ENCODE measurements at regions not wholly inside any gene's neighbourhood (a gene's known extent, or its start where the extent isn't known, plus 50 kb on each side); places are given as distances from the start of the nearest gene placed in this dataset.
"Not testable (repeated sequence)": the region's sequence is repeated elsewhere in the genome, so short reads cannot be mapped to it uniquely, and the experiment has no call there.

DNA sequence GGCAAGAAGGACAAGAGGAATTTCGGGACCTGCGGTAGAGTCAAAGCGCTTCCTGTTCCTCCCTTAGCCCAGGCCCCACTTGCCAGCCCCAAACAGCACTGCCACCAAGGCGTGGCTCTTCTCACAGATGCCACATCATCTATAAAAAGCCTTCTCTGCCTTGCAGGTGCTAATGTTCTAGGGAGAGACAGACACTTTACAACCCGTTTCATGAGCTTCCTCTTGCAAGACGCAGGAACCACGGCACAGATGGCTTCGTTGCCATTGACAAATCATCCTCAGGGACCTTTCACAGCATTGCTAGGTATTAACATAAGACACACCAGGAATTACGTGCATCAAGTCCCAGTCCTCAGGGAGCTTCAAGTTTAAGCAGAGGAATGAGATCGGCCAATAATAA lies 180.9 kb downstream of the JCAD start:
- DNase-seq = no peak

DNA sequence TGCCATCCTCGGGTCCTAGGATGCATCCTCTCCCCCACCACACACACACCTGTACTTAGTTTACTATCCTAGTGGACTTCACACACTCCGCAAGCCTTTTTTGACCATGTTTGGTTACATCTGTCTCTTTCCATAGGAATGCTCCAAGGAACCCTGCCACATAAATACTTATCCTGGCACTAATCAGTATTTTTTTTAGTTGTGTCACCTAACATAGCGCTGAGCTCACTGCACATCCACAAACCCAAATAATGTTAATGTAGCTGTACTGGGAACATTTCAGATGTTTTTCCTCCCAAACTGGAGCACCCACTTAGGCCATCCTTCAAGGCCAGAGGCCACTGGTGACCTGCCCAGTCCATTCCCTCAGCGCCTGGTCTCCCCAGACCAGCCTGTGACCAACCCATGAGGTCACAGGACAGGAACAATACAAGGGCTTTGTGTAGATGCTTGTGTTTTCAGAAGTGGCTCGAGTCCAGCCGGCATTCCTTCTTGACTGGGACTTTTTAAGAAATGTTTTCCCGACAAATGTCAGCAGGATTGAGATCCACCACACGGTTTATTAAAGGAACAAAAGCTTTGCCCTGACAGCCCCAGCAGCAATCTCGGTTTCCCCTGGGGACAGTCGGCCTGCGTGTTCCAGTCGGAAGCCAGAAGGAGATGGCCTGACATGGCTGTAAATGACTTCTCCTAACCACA lies 181.4 kb downstream of the JCAD start:
- no peak for DNase-seq

DNA sequence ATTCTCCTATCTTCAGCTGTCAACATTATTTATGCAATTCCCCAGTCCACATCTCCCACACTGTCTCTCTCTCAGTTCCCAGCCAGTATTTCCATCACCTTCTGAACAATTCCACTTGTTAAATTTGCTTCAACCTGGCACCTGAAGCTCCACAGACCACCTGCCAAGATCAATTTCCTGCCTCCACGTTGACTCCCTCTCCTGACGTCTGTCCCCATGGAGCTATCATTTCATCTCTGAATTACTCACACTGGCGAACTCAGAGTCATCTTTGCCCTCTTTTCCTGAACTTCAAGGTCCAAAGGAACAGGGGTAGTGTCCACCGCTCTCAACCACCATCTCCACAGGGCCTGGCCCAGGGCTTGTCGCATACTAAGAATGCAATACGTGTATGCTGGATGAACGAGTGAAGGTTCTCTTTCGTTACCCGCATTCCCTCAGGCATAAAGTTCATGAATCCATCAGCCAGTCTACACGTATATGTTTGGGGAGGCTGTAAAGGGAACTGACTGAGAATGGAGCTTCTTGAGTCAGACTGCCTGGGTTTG lies 183.3 kb downstream of the JCAD start:
- DNase-seq = no peak

DNA sequence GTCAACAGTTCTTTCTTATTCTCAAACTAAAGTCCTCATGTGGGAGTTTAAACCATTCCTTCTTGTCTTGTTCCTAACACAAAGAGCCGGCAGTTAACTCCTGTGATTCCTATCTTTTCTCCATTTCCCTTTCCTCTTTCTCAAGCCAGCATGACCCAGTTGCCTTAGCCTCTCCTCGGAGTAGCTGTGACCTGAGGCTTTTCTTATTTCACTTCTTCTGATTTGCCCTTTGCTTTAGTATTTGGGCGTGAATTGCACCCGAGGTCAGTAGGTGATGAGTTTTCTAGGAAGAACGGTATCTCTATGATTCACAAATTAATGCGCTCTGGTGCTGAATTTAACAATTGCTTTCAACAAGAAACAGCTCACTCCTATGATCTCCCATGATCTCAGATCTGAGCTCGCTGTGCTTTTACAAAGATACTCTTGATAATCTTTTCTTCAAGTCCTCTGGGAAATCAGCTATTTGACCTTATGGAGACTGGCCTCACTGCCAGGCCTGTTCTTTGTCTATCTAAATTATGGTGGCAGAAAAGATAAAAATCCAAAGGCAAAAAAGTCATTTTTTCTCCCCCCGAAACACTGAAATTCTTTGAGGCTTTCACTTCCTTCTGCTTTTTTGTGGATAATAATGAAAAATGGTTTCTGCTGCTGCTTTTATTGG lies 184.6 kb downstream of the JCAD start:
- no peak for DNase-seq

DNA sequence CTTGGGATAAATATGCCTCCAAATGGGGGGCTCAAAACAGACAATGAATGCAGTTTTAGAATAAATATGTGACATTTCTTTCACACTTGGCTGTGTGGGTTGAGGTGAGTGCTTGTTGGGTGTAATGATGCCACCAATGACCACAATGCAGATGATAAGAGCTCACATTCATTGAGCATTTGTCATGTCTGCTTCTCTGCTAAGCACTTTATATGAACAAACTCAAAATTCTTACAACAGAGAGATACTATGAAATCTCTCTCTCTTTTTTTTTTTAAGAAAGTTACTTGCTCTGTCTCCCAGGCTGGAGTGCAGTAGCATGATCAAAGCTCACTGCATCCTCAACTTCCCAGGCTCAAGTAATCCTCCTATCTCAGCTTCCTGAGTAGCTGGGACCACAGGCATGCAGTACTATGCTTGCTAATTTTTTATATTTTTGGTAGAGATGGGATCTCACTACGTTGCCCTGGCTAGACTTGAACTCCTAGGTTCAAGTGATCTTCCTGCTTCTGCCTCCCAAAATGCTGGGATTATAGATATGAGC lies 185.4 kb downstream of the JCAD start:
- DNase-seq = no peak

DNA sequence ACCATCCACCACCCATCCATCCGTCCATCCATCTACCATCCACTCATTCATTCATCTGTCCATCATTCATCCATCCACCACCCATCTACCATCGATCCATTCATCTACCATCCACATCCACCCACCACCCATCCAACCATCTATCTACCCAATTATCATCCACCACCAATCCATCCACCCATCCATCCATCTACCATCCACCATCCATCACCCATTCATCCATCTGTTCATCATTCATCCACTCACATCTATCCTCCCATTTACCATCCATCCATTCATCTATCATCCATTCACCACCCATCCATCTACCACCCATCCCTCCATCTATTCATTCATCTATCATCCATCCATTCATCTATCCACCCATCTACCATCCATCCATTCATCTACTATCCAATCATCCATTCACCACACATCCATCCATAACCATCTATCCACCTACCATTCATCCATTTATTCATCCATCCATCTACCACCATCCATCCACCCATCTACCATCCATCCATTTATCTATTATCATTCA lies 188.8 kb downstream of the JCAD start:
- no peak for DNase-seq

DNA sequence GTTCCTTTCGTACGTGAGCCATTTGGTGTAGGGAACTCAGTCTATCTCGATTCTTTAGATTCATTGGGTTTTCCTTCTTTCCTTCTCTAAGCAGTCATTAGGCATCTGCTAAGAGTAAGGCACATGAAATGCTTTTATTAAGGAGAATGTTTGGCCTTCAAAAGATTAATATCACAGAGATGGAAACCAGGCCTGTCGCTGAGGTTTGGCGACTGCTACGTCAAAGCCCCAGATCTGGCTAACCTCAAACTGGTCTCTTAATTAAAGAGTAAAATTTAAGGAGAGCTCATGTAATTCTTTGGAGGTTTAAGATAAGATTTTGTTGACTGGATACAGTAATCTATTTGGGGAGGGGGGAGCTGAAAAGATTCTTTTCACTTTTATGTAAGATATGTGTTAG lies 189.8 kb downstream of the JCAD start:
- DNase-seq = no peak

DNA sequence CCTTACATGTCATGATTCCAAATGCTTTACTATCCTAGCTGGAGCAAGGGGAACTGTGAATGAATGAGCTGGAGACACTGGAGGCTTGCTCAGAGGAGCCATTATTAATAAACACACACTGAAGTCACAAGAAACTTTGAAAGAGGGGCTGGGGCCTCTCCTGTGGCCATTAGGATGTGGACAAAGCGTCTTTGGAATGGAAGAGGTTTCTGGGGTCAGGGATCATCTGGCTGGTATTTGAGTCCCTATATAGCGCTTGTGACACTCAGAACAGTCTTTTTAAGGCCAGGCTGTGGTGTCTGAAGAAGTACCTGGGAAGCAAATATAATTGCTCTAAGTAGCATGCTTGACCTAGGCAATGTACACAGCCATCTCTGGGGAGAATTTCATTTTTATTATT lies 193.0 kb downstream of the JCAD start:
- DNase-seq = no peak

DNA sequence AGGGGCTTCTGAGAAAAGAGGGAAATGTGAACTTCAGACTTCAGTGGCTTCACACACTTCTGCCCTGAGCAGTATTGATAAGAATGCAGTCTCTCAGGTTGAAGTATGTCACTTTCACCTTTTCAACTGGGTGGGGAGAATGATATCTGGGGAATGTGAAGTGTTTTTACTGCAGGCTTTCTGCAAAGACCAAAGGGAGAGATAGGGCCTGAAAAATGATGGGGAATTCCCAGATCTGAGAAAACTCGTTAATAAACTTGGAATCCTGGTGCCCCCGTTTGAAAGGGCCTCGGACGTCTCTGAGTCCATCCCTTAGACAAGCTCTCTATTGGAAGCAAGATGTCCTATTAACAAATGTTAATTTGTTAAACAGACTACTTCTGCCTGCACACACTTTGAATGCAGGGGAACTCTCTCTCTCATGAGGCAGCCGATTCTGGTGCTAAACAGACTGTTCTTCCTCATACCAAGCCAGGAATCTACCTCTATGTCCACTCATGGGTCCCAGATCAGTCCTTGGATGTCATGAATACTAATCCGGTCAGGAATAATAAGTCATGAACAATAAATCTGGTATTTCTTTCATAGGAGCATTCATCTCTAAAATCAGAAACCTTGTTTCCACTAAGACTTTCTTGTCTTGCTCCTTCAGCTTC lies 193.6 kb downstream of the JCAD start:
- DNase-seq = no peak

DNA sequence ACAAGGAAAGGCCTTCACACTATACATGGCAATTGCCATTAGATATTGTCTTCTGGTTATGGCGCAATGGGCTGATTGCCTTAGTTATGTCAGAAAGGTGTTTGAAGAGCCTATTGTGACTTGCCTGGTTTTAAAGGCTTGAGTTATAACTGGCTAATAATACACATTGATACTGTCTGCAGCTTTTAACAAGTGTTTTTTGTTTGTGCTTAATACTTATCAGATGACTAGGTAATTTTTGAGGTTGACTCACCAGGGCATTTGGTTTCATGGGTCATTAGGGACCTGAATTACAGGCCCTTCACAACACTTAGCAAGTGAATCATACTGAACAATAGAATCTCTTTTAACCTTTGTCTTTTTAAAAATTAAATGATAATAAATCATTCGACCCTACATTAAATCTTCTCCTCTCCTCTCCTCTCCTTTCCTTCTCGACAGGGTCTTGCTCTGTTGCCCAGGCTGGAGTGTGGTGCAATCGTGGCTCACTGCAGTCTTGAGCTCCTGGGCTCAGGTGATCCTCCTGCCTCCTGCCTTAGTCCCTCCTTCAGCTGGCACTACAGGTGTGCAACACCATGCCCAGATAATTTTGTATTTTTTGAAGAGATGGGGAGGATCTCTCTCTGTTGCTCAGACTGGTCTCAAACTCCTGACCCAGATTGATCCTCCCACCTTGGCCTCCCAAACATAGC lies 196.3 kb downstream of the JCAD start:
- no peak for DNase-seq

DNA sequence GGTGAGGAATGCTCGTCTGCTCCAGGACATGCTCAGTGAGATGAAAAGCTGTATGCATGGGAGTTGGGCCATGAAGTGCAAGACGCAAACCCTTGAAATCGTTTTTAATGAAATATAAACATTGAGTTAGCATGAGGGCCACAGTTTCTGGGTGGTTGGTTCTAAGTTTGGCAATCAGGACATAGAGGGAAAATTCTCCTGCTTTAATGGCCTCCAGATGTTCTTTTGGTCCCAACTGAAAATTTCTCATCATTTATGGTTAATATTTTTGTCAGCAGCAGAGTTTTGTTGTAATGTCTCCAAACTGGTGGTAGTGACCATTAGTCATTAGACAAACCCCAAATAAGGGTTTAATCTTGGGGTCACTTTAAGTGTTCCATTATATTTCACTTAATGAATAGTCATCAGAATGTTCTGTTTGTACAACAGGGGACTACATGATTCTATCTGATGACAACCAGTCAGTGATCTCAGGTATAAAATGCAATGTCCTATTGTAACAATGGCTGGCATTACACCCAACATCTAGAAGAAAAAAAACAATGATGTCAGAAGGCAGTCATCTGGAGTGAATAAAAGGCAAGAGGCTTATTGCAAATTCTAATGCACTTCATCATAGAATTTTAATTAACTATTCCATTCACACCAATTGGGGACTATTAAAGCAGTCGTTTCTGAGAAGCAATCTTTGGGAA lies 197.4 kb downstream of the JCAD start:
- DNase-seq = no peak

DNA sequence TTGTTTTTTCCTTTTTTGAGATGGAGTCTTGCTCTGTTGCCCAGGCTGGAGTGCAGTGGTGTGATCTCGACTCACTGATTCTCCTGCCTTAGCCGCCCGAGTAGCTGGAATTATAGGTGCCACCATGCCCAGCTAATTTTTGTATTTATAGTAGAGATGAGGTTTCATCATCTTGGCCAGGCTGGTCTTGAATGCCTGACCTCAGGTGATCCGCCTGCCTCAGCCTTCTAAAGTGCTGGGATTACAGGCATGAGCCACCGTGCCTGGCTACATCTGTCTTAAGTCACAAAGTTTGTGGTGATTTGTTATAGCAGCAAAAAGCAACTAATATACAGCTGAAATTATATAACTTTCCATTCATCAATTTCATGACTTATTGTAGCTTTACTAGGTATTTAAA lies 198.2 kb downstream of the JCAD start:
- not testable (repeated sequence) for DNase-seq

DNA sequence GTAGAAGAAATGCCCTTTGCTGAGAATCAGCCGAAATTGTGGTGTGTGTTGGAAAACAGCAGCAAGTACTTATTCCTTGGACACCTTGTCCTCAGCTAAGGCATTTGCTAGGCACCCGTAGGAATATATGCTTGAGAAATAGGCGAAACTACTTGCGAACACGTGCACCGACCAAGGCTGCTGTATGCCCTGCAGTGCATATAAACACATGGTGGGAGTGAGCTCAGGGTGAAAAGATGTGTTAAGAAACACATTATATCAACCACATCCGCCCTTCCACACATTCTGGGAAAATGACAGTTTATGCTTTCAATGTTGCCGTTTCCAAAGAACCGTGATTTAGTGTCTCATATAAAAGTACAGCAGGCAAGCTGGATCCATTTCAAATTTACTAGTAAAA lies 199.2 kb downstream of the JCAD start:
- no peak for DNase-seq

DNA sequence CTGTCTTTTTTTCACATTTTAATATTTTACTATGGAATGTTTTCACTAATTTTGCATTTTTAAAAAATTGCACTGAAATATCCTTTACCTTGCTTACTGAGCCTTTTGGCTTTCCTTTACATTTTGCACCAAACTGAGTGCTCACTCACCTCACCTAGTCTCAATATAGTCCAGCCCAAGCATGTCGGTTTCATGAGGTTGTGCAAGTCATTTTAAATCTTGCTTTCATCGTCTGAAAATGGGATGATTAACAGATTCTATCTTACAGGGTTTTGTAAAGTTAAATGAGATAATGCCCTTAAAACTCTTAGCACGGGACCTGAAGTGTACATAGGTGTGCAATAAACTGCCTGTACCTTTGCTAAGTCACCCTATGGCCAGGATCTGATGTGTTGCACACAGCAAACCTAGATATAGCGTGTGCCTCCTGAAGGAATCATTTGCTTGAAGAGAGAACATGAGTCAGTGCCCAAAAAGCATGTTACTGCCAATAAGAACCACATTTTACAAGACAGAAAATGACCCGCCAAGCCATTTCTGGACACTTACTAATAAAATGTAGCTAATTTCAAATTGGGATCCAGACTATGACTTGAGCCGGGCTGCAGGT lies 199.8 kb downstream of the JCAD start:
- no peak for DNase-seq

DNA sequence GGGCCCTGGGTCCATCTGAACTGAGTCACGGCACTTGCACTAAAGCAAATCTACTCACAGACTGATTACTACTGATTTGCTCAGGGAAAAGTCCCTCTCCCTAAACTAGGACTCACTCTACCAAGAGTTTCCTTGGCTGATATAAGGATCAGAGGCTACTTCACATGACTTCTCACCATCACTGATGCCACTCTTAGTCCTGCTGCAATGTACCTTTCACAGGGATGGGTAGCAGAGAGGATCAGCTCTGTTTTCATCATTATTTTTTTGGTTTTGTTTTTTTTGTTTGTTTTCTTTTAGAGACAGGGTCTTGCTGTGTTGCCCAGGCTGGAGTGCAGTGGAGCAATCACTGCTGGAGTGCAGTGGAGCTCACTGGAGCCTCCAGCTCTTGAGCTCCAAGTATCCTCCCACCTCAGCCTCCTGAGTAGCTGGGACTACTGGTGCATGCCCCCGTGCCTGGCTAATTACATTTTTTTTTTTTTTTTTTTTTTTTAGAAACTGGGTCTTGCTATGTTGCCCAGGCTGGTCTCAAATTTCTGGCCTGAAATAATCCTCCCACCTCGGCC lies 200.6 kb downstream of the JCAD start:
- no peak for DNase-seq

DNA sequence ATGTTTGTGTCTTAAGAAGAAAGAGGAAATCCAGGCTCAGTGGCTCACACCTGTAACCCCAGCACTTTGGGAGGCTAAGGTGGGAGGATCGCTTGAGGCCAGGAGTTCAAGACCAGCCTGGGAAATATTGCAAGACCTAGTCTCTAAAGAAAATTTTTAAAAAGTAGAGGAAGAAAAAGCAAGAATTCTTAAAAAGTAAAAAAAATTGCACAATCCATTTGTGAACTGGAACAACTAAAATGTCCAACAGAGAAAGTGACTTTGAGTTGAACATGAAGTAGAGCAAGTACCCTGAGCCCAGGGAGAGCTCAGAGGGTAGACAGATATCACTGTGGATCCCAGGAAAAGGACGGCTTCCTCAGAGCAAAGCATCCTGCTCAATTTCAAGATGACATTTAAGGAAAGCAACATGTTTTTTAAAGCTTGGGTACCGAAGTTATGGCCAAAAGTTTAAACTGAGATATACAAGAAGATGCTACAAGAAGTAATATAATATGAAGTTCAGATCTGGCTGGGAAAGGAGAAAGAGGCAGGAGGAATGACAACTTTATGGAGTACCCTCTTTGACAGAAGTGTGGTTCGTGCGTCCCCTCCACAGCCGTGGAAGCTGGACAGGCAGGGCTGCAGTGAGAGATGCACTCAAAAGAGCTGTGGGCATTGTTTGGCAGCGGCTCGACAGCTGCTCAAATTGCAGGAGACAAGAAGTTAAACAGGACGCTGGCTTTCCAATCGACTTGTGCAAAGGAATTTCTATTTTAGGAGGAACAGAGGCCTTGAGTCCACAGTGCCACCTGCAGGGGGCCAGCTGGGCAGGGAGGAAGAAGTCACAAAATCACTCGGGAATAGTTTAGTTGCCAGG lies 201.3 kb downstream of the JCAD start:
- DNase-seq = no peak

DNA sequence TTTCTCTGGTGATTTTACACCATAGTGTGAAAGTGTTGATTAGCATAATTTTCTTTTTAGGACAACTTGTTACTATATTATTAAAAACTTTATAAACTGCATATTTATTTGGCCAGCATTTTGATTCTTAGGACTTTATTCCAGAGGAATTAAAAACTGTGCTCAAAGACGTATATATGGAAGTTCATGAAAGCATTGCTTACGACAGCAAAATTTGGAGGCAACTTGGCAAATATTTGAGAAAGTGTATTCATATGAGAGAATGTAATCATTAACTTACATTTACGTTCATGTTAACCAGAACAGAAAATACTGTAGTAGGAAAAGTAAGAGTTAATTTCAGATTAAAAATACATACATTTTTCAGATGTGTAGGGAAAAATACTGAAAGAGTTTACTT lies 203.1 kb downstream of the JCAD start:
- no peak for DNase-seq

DNA sequence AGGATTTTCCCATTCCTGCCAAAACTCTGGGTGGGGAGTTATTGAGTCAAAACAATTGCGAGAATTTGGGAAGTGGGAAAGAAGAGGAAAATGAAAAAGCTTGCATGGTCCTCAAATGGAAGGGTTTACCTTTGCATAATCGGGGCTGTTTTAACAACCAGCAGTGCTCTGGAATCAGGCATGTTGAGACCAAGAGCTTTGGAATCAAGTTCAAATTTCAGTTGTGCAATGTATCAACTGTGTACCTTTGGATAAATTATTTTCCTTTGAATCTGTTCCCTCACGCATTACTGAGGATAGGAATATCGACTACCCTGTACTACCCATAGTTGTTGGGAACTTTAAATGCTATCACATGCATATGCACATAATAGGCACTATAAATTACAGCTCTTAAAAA lies 205.5 kb downstream of the JCAD start:
- DNase-seq = no peak

DNA sequence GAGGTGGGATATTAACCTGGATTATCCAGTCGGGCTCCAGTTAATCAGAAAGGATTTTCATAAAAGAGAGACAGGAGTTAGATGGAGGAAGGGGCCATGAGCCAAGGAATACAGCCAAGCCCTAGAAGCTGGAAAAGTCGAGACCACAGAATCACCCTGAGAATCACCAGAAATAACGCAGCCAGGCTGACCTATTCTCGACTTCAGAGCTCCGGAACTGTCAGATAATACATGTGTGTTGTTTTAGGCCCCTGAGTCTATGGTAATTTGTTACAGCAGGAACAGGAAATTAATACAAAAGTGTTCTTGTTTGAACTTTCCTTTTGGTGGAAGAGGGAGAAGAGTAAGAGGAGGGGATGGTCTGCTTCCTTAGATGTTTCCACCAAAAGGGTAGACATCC lies 208.1 kb downstream of the JCAD start:
- no peak for DNase-seq

DNA sequence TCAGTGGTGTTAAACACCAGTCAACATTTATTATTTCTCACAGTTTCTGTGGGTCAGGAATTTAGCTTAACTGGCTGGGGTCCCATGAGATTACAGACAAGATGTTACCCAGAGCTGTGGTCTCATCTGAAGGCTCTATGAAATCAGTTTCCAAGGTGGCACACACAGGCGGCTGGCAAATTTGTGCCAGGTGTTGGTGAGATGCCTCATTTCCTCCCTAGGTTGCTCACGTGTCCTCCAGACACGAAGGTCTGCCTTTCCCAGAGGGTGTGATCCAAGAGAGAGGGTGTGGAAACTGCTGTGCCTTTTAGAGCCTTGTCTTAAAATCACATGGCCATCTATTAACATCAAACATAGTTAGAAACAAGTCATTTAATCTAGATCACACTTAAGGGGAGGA lies 209.0 kb downstream of the JCAD start:
- no peak for DNase-seq

DNA sequence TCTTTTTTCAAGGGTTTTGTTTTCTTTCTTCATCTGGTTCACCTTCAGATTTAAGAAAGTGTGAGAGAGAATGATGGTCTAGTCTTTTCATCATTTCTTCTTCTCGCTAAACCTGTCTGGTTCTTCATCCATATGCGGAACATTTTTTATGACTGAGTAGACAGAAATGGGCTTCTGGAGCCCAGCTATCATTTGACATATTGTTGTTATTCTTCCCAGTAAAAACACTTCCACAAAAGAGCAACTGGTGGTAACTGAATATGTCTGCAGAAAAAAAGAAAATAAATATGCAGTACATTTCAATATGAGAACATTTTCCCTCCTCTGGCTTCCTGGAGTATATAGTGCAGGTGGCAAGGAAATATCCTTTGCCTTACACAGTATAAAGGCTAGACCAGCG lies 209.5 kb downstream of the JCAD start:
- no peak for DNase-seq
